Keratinocyte (primary cell): ENCODE measurements at regions not wholly inside any gene's neighbourhood (a gene's known extent, or its start where the extent isn't known, plus 50 kb on each side); places are given as distances from the start of the nearest gene placed in this dataset.

ENCODE experiments used
- DNase-seq: peaks from one replicate; pipeline ENCODE4 v3.0.0-alpha.2; 2011; ENCODE audit warnings: low read depth, missing footprints, low spot score
- FAIRE-seq: peaks from 2 replicates; lab custom pipeline; 2011; peaks lifted over from hg19 to GRCh38; lab: Jason Lieb, UNC
- H2AFZ ChIP-seq: 2 replicates; pipeline ENCODE4 v1.6.0; 2012; ENCODE audit warnings: low read length, control low read depth, inconsistent platforms; ENCODE audit not compliant: control insufficient read depth
- H3K27ac ChIP-seq: 2 replicates; pipeline ENCODE4 v1.5.1; 2011; ENCODE audit warnings: low read length; ENCODE audit not compliant: control insufficient read depth, insufficient read depth
- H3K27me3 ChIP-seq: 3 replicates; pipeline ENCODE4 v1.6.0; 2011; ENCODE audit warnings: low read length; ENCODE audit not compliant: control insufficient read depth, insufficient read depth; ENCODE audit errors: extremely low read depth
- H3K36me3 ChIP-seq, 2 experiments: 2 replicates in 1 of 2; 3 replicates in 1 of 2; pipeline ENCODE4 v1.5.1; 2011; ENCODE audit warnings: low read length in 2 of 2, mild to moderate bottlenecking in 1 of 2; ENCODE audit not compliant: control insufficient read depth in 2 of 2, insufficient read depth in 2 of 2; ENCODE audit errors: extremely low read depth in 1 of 2
- H3K4me1 ChIP-seq: 3 replicates; pipeline ENCODE4 v1.5.1; 2011; ENCODE audit warnings: low read length; ENCODE audit not compliant: control insufficient read depth, insufficient read depth; ENCODE audit errors: extremely low read depth
- H3K4me2 ChIP-seq: 3 replicates; pipeline ENCODE4 v1.6.0; 2011; ENCODE audit warnings: low read depth, low read length; ENCODE audit not compliant: control insufficient read depth, insufficient read depth; ENCODE audit errors: extremely low read depth
- H3K4me3 ChIP-seq, 3 experiments: fragments of 200-600 bp in 1 of 3; sonication (generic) in 1 of 3; 2 replicates in 2 of 3; 3 replicates in 1 of 3; pipeline ENCODE4 v1.5.1; 2011 to 2016; ENCODE audit warnings: low read length in 3 of 3, mild to moderate bottlenecking in 3 of 3, control low read depth in 2 of 3, inconsistent platforms in 1 of 3, low read depth in 1 of 3, mixed read lengths in 1 of 3, mixed run types in 1 of 3, moderate library complexity in 1 of 3; ENCODE audit not compliant: control insufficient read depth in 2 of 3, insufficient read depth in 2 of 3; ENCODE audit errors: extremely low read depth in 1 of 3
- H3K79me2 ChIP-seq: 2 replicates; pipeline ENCODE4 v1.6.0; 2012; ENCODE audit warnings: low read length; ENCODE audit not compliant: control insufficient read depth, insufficient read depth
- H3K9ac ChIP-seq: 3 replicates; pipeline ENCODE4 v1.6.0; 2011; ENCODE audit warnings: low read length; ENCODE audit not compliant: control insufficient read depth, insufficient read depth; ENCODE audit errors: extremely low read depth
- H3K9me1 ChIP-seq: 3 replicates; pipeline ENCODE4 v1.6.0; 2011; ENCODE audit warnings: low read length; ENCODE audit not compliant: control insufficient read depth, insufficient read depth; ENCODE audit errors: extremely low read depth
- H3K9me3 ChIP-seq: 2 replicates; pipeline ENCODE4 v1.5.1; 2012; ENCODE audit warnings: low read depth, low read length; ENCODE audit not compliant: control insufficient read depth
- H4K20me1 ChIP-seq: 3 replicates; pipeline ENCODE4 v1.6.0; 2011; ENCODE audit warnings: low read length; ENCODE audit not compliant: control insufficient read depth, insufficient read depth; ENCODE audit errors: extremely low read depth
- CTCF ChIP-seq, 3 experiments: IDR thresholded peaks in 1 of 3; conservative IDR thresholded peaks in 1 of 3; optimal IDR thresholded peaks in 1 of 3; 2 replicates in 2 of 3; 3 replicates in 1 of 3; pipeline versions ENCODE3 to v1.5.1; 2011; ENCODE audit warnings: low read length in 3 of 3, mild to moderate bottlenecking in 3 of 3, moderate library complexity in 2 of 3, control low read depth in 1 of 3, inconsistent platforms in 1 of 3; ENCODE audit not compliant: insufficient read depth in 2 of 3; ENCODE audit errors: extremely low read depth in 1 of 3
- EZH2 ChIP-seq: IDR thresholded peaks from one replicate; pipeline ENCODE4 v1.6.1; 2012; ENCODE audit warnings: inconsistent platforms, mild to moderate bottlenecking, low read length, moderate library complexity
- dilution Hi-C: fragments of 300-500 bp; cut with MboI; formaldehyde crosslinking; loops from one replicate; pipeline ENCODE4 v1.7.0; 2020; ENCODE audit warnings: low sequenced_read_pairs; ENCODE audit not compliant: extremely low pct_ligation_motif_present

- Histone ChIP-seq H3K4me2 (no peak overlapping the region), H4K20me1 (no peaks in the 10 kb centered on the region), H3K9me1 (no peaks in the 10 kb centered on the region), H3K27ac (no peak overlapping the region), H3K4me1 (no peaks in the 10 kb centered on the region), H3K9me3 (no peaks in the 10 kb centered on the region), H3K4me3 (no peak overlapping the region), H2AFZ (no peak overlapping the region), H3K79me2 (no peaks in the 10 kb centered on the region), H3K9ac (no peak overlapping the region), H3K27me3 (peaks cover 4% of the 10 kb centered on the region), H3K36me3 (no peaks in the 10 kb centered on the region)
- TF ChIP-seq EZH2 = no peak
- no peak for TF ChIP-seq CTCF (optimal IDR thresholded peaks at IDR 0.05 in 1 of 3, IDR thresholded peaks at IDR 0.05 in 1 of 3, conservative IDR thresholded peaks at IDR 0.05 in 1 of 3; ENCODE audit: extremely low read depth in 1 of 3, insufficient read depth in 2 of 3, low read length in 3 of 3)
- dilution Hi-C loops = no loop called here
- FAIRE-seq (no peak), DNase-seq (no peak)
Measured at GRCh38 chr6:82113231-82113630, 134.3 kb downstream of the IBTK start.

- no peak overlapping the region for H3K9ac ChIP-seq
Measured at GRCh38 chr6:82111818-82112217, 135.7 kb downstream of the IBTK start.

More at GRCh38 chr6:82111818-82112217, 135.7 kb downstream of the IBTK start:
- DNase-seq (no peak), FAIRE-seq (no peak)
- no peaks in the 10 kb centered on the region for H3K9me3 ChIP-seq
- H3K27me3 ChIP-seq = peaks cover 4% of the 10 kb centered on the region
- H4K20me1 ChIP-seq = no peaks in the 10 kb centered on the region
- no peak overlapping the region for H2AFZ ChIP-seq
- no peak overlapping the region for H3K4me3 ChIP-seq
- H3K4me1 ChIP-seq = no peaks in the 10 kb centered on the region
- no peak overlapping the region for H3K4me2 ChIP-seq
- no peaks in the 10 kb centered on the region for H3K79me2 ChIP-seq
- TF ChIP-seq EZH2 (no peak), CTCF (optimal IDR thresholded peaks at IDR 0.05 in 1 of 3, IDR thresholded peaks at IDR 0.05 in 1 of 3, conservative IDR thresholded peaks at IDR 0.05 in 1 of 3; ENCODE audit: extremely low read depth in 1 of 3, insufficient read depth in 2 of 3, low read length in 3 of 3) (no peak)
- H3K36me3 ChIP-seq = no peaks in the 10 kb centered on the region
- H3K9me1 ChIP-seq = no peaks in the 10 kb centered on the region
- H3K27ac ChIP-seq = no peak overlapping the region
- dilution Hi-C loops = no loop called here
